Thoracic aorta (tissue), 2 donors: ENCODE measurements at regions not wholly inside any gene's neighbourhood (a gene's known extent, or its start where the extent isn't known, plus 50 kb on each side); places are given as distances from the start of the nearest gene placed in this dataset.

Source experiments
- ATAC-seq: fragments of 150-250 bp; one replicate; pipeline ENCODE4 v1.8.0; 2017; ENCODE audit warnings: low read depth; ENCODE audit not compliant: insufficient number of reproducible peaks, low FRiP score
- DNase-seq: peaks from one replicate; pipeline ENCODE4 v3.0.0-alpha.2; 2020; ENCODE audit warnings: low spot score
- H3K27ac ChIP-seq, 2 donors: fragments of 200-600 bp; sonication (generic); 1 replicate in 1 of 2; 2 replicates in 1 of 2; pipeline ENCODE4 v1.5.1; 2016; ENCODE audit warnings: mild to moderate bottlenecking in 2 of 2, moderate library complexity in 2 of 2
- H3K27me3 ChIP-seq: fragments of 200-600 bp; sonication (generic); replicated peaks from 2 replicates; pipeline ENCODE4 v1.6.0; 2016; ENCODE audit warnings: mild to moderate bottlenecking; ENCODE audit not compliant: insufficient read depth
- H3K36me3 ChIP-seq: fragments of 200-600 bp; sonication (generic); one replicate; pipeline ENCODE4 v1.5.1; 2016
- H3K4me1 ChIP-seq, 2 donors: fragments of 200-600 bp; sonication (generic); 1 replicate in 1 of 2; 2 replicates in 1 of 2; pipeline versions ENCODE4 v1.5.1 to v1.6.0; 2016; ENCODE audit warnings: low read depth in 2 of 2, mild to moderate bottlenecking in 1 of 2; ENCODE audit not compliant: control insufficient read depth in 1 of 2
- H3K4me3 ChIP-seq: fragments of 200-600 bp; sonication (generic); 2 replicates; pipeline ENCODE4 v1.5.1; 2016; ENCODE audit warnings: mild to moderate bottlenecking
- H3K9me3 ChIP-seq: fragments of 200-600 bp; sonication (generic); 2 replicates; pipeline ENCODE4 v1.5.1; 2016
- CTCF ChIP-seq: fragments of 200-600 bp; sonication (generic); IDR thresholded peaks from one replicate; pipeline ENCODE4 v1.5.1; 2019; ENCODE audit warnings: antibody characterized with exemption

- no peaks in the 10 kb centered on the region for H3K9me3 ChIP-seq
- ATAC-seq (no peak), DNase-seq (no peak)
- H3K27ac ChIP-seq, result no peak overlapping the region
- no peaks in the 10 kb centered on the region for H3K4me1 ChIP-seq
- TF ChIP-seq CTCF, result no peak
- H3K36me3 ChIP-seq, result no peaks in the 10 kb centered on the region
- H3K4me3 ChIP-seq, result no peak overlapping the region
- H3K27me3 ChIP-seq, result no peaks in the 10 kb centered on the region
Measured at GRCh38 chr6:165173484-165173883, 135.9 kb downstream of the C6orf118 start.

GRCh38 chr6:165167861-165168260, 141.5 kb downstream of the C6orf118 start:
- TF ChIP-seq CTCF, result no peak
- Histone ChIP-seq H3K27me3 (no peaks in the 10 kb centered on the region), H3K4me3 (no peak overlapping the region), H3K4me1 (no peaks in the 10 kb centered on the region), H3K27ac (no peak overlapping the region), H3K9me3 (no peaks in the 10 kb centered on the region), H3K36me3 (no peaks in the 10 kb centered on the region)
- ATAC-seq (no peak), DNase-seq (no peak)

- TF ChIP-seq CTCF, result no peak
- H3K9me3 ChIP-seq, result no peaks in the 10 kb centered on the region
- no peaks in the 10 kb centered on the region for H3K4me1 ChIP-seq
- no peak for ATAC-seq
- no peak overlapping the region for H3K27ac ChIP-seq
- no peak overlapping the region for H3K4me3 ChIP-seq
- no peaks in the 10 kb centered on the region for H3K36me3 ChIP-seq
- H3K27me3 ChIP-seq, result no peaks in the 10 kb centered on the region
- no peak for DNase-seq
Measured at GRCh38 chr6:165167311-165167710, 142.1 kb downstream of the C6orf118 start.

- Histone ChIP-seq H3K27me3 (no peaks in the 10 kb centered on the region), H3K4me1 (no peaks in the 10 kb centered on the region), H3K36me3 (no peaks in the 10 kb centered on the region), H3K27ac (no peak overlapping the region), H3K9me3 (no peaks in the 10 kb centered on the region), H3K4me3 (no peak overlapping the region)
- TF ChIP-seq CTCF, result no peak
- ATAC-seq (no peak), DNase-seq (no peak)
Measured at GRCh38 chr6:165163519-165163918, 145.9 kb downstream of the C6orf118 start.

- Histone ChIP-seq H3K4me1 (no peaks in the 10 kb centered on the region), H3K27me3 (no peaks in the 10 kb centered on the region), H3K27ac (no peak overlapping the region), H3K4me3 (no peak overlapping the region), H3K36me3 (no peaks in the 10 kb centered on the region), H3K9me3 (no peaks in the 10 kb centered on the region)
- DNase-seq (no peak), ATAC-seq (no peak)
- TF ChIP-seq CTCF, result no peak
Measured at GRCh38 chr6:165159460-165159859, 149.9 kb downstream of the C6orf118 start.
